ENCODE measurements at regions not wholly inside any gene's neighbourhood (a gene's known extent, or its start where the extent isn't known, plus 50 kb on each side); places are given as distances from the start of the nearest gene placed in this dataset.

GRCh38 chr17:51486091-51486490 is 225.7 kb downstream of the UTP18 start:
- peak; percentile 19; the same call in 1 of the 2 replicates for TF ChIP-seq SPI1 (IDR thresholded peaks at IDR 0.05; ENCODE audit: low read depth, low read length)
- TF ChIP-seq POLR2A (IDR thresholded peaks at IDR 0.05; ENCODE audit: low read depth, low read length) = no peak

Data from GM12891 (cell line).